ENCODE measurements at regions not wholly inside any gene's neighbourhood (a gene's known extent, or its start where the extent isn't known, plus 50 kb on each side); places are given as distances from the start of the nearest gene placed in this dataset.

- no peaks in the 10 kb centered on the region for H3K27me3 Mint-ChIP-seq
- H3K9me3 Mint-ChIP-seq = no peaks in the 10 kb centered on the region
- no peak for TF ChIP-seq CTCF (conservative IDR thresholded peaks at IDR 0.05)
- DNase-seq (ENCODE audit: extremely low spot score, unreplicated experiment) = no peak
- no peak overlapping the region for H3K27ac Mint-ChIP-seq
- no peaks in the 10 kb centered on the region for H3K4me1 Mint-ChIP-seq (ENCODE audit: unreplicated experiment)
- no peaks in the 10 kb centered on the region for H3K36me3 Mint-ChIP-seq
- no peak overlapping the region for H3K4me3 Mint-ChIP-seq
These were observed 366.0 kb upstream of the LRRC7 start for GRCh38 chr1:69201716-69202115.

GRCh38 chr1:69203166-69203565 is 364.6 kb upstream of the LRRC7 start:
- Mint-ChIP-seq H3K4me1 (ENCODE audit: unreplicated experiment) (no peaks in the 10 kb centered on the region), H3K27me3 (no peaks in the 10 kb centered on the region)
- TF ChIP-seq CTCF (conservative IDR thresholded peaks at IDR 0.05) = no peak

GRCh38 chr1:69213644-69214043 is 354.1 kb upstream of the LRRC7 start:
- TF ChIP-seq CTCF (conservative IDR thresholded peaks at IDR 0.05) = no peak
- Mint-ChIP-seq H3K4me3 (no peak overlapping the region), H3K27me3 (no peaks in the 10 kb centered on the region), H3K36me3 (no peaks in the 10 kb centered on the region), H3K9me3 (peaks cover 4% of the 10 kb centered on the region), H3K4me1 (ENCODE audit: unreplicated experiment) (no peaks in the 10 kb centered on the region), H3K27ac (no peak overlapping the region)
- no peak for DNase-seq (ENCODE audit: extremely low spot score, unreplicated experiment)

More at GRCh38 chr1:69203166-69203565, 364.6 kb upstream of the LRRC7 start:
- Mint-ChIP-seq H3K27ac (no peak overlapping the region), H3K36me3 (no peaks in the 10 kb centered on the region), H3K4me3 (no peak overlapping the region), H3K9me3 (no peaks in the 10 kb centered on the region)
- DNase-seq (ENCODE audit: extremely low spot score, unreplicated experiment) = no peak

GRCh38 chr1:69215883-69216282 is 351.8 kb upstream of the LRRC7 start:
- TF ChIP-seq CTCF (conservative IDR thresholded peaks at IDR 0.05) = no peak
- Mint-ChIP-seq H3K9me3 (peaks cover 4% of the 10 kb centered on the region), H3K36me3 (no peaks in the 10 kb centered on the region), H3K27ac (no peak overlapping the region), H3K4me1 (ENCODE audit: unreplicated experiment) (peaks cover 3% of the 10 kb centered on the region), H3K27me3 (no peaks in the 10 kb centered on the region), H3K4me3 (no peak overlapping the region)
- no peak for DNase-seq (ENCODE audit: extremely low spot score, unreplicated experiment)

- no peak overlapping the region for H3K4me3 Mint-ChIP-seq
- H3K36me3 Mint-ChIP-seq = no peaks in the 10 kb centered on the region
- peaks cover 3% of the 10 kb centered on the region for H3K4me1 Mint-ChIP-seq (ENCODE audit: unreplicated experiment)
- no peaks in the 10 kb centered on the region for H3K27me3 Mint-ChIP-seq
- DNase-seq (ENCODE audit: extremely low spot score, unreplicated experiment) = no peak
- H3K9me3 Mint-ChIP-seq = no peaks in the 10 kb centered on the region
- no peak for TF ChIP-seq CTCF (conservative IDR thresholded peaks at IDR 0.05)
- H3K27ac Mint-ChIP-seq = no peak overlapping the region
These were observed 347.1 kb upstream of the LRRC7 start for GRCh38 chr1:69220672-69221071.

GRCh38 chr1:69221524-69221923 is 346.2 kb upstream of the LRRC7 start:
- no peak for DNase-seq (ENCODE audit: extremely low spot score, unreplicated experiment)
- no peak overlapping the region for H3K4me3 Mint-ChIP-seq
- TF ChIP-seq CTCF (conservative IDR thresholded peaks at IDR 0.05) = no peak
- H3K27ac Mint-ChIP-seq = no peak overlapping the region
- no peaks in the 10 kb centered on the region for H3K9me3 Mint-ChIP-seq
- peaks cover 3% of the 10 kb centered on the region for H3K4me1 Mint-ChIP-seq (ENCODE audit: unreplicated experiment)
- H3K36me3 Mint-ChIP-seq = no peaks in the 10 kb centered on the region
- H3K27me3 Mint-ChIP-seq = no peaks in the 10 kb centered on the region
